ENCODE measurements at regions not wholly inside any gene's neighbourhood (a gene's known extent, or its start where the extent isn't known, plus 50 kb on each side); places are given as distances from the start of the nearest gene placed in this dataset.

DNA sequence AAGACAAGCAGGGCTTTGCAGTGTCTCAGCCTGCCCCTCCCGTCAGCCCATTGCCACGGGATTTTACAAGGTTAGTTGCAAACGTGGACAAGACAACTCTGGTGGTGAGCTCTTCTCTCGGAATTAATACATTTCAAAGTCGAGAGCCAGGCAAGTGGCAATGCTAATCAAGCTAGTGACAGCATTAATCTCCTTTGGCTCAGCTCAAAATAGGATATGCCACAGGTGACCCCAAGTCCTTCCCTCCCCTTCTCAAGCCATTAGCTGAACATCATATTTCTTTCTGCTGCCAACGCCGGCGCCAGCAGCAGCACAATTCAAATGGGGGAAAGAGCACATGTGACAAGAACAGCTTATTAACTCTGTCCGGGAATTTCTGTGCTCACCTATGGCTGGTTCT, 190.1 kb downstream of the ATPSCKMT start:
- Histone ChIP-seq H3K27me3 (replicated peaks in 1 of 7) (peaks cover 0 to 6% (median 0%) of the 10 kb centered on the region in 7 donors), H3K9me3 (no peaks in the 10 kb centered on the region), H3K27ac (no peak overlapping the region), H3K4me1 (no peaks in the 10 kb centered on the region), H3K4me3 (no peak overlapping the region), H3K36me3 (no peaks in the 10 kb centered on the region)
- intact Hi-C loops (cut with DNase I; ENCODE audit: low total_unique reads), result no loop called here
- DNase-seq, result no peak
- WGBS, 5 donors, result 67 to 75% (median 70%) methylated on average over 9 of the region's 9 CpGs
- TF ChIP-seq, protein P1, sequence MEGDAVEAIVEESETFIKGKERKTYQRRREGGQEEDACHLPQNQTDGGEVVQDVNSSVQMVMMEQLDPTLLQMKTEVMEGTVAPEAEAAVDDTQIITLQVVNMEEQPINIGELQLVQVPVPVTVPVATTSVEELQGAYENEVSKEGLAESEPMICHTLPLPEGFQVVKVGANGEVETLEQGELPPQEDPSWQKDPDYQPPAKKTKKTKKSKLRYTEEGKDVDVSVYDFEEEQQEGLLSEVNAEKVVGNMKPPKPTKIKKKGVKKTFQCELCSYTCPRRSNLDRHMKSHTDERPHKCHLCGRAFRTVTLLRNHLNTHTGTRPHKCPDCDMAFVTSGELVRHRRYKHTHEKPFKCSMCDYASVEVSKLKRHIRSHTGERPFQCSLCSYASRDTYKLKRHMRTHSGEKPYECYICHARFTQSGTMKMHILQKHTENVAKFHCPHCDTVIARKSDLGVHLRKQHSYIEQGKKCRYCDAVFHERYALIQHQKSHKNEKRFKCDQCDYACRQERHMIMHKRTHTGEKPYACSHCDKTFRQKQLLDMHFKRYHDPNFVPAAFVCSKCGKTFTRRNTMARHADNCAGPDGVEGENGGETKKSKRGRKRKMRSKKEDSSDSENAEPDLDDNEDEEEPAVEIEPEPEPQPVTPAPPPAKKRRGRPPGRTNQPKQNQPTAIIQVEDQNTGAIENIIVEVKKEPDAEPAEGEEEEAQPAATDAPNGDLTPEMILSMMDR (IDR thresholded peaks at IDR 0.05 in 8 of 11, conservative IDR thresholded peaks at IDR 0.05 in 3 of 11), result no peak
- no peak for TF ChIP-seq POLR2AphosphoS5 (IDR thresholded peaks at IDR 0.05)
- no peak for TF ChIP-seq POLR2A (IDR thresholded peaks at IDR 0.05)

DNA sequence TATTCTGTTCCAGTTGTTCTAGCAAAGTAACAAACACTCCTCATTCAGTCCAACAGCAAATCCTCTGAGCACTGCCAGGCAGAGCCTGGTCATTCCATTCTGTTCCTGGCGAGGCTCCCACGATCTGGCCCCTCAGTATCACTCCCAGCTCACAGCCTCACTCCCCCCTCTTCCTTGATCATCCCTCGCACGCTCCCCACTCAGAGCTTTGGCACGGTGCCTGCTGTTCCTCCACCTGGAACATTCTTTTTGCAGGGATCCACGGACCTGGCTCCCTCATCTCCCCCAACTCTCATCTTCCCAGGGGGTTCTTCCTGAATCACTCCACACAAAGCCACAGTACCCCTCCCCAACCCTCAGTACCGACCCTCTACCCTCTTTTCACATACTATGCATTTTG, 192.3 kb downstream of the ATPSCKMT start:
- 63 to 75% (median 69%) methylated on average over 7 of the region's 7 CpGs for WGBS, 5 donors
- H3K4me3 ChIP-seq, result no peak overlapping the region
- peaks cover 3 to 17% (median 9%) of the 10 kb centered on the region in 8 donors for H3K9me3 ChIP-seq
- no peaks in the 10 kb centered on the region for H3K4me1 ChIP-seq
- H3K27ac ChIP-seq, result no peak overlapping the region
- DNase-seq, result no peak
- H3K36me3 ChIP-seq, result no peaks in the 10 kb centered on the region
- intact Hi-C loops (cut with DNase I; ENCODE audit: low total_unique reads), result no loop called here
- peaks cover 0 to 6% (median 0%) of the 10 kb centered on the region in 7 donors for H3K27me3 ChIP-seq (replicated peaks in 1 of 7)
- TF ChIP-seq POLR2AphosphoS5 (IDR thresholded peaks at IDR 0.05), result no peak
- no peak for TF ChIP-seq POLR2A (IDR thresholded peaks at IDR 0.05)
- TF ChIP-seq, protein P1 (IDR thresholded peaks at IDR 0.05 in 8 of 11, conservative IDR thresholded peaks at IDR 0.05 in 3 of 11), result no peak

DNA sequence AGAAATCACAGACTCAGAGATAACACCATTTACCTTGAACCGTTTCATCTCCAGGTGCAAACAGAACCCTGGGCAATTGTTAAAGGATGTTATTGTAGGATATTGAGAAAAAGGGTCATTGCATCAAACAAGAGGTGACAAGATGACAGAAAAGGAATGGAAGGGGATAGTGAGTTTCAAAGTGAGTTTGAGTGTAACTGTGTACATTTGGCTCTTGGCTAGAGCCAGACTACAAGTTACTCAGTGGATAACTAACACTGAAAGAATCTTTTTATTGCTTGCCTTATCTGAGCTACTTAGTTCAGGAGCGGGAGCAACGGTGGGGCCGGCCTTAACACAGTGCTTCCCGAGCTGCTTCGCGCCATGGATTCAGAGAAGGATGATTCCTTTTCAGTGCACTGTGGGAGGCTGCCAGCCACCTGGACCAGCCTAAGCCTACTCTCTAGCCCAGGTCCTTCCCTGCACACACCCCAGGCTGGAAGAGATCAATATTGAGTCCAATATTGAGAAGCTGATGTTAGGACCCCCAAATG, 193.4 kb downstream of the ATPSCKMT start:
- intact Hi-C loops (cut with DNase I; ENCODE audit: low total_unique reads), result no loop called here
- Histone ChIP-seq H3K27me3 (replicated peaks in 1 of 7) (peaks cover 0 to 6% (median 0%) of the 10 kb centered on the region in 7 donors), H3K4me1 (no peaks in the 10 kb centered on the region), H3K36me3 (no peaks in the 10 kb centered on the region), H3K9me3 (peaks cover 8 to 27% (median 20%) of the 10 kb centered on the region in 8 donors), H3K4me3 (no peak overlapping the region), H3K27ac (no peak overlapping the region)
- TF ChIP-seq, protein P1 (IDR thresholded peaks at IDR 0.05 in 8 of 11, conservative IDR thresholded peaks at IDR 0.05 in 3 of 11), result no peak
- TF ChIP-seq POLR2A (IDR thresholded peaks at IDR 0.05) (no peak), POLR2AphosphoS5 (IDR thresholded peaks at IDR 0.05) (no peak)
- no peak for DNase-seq
- WGBS, 5 donors, result 54 to 75% (median 61%) methylated on average over 7 of the region's 7 CpGs

DNA sequence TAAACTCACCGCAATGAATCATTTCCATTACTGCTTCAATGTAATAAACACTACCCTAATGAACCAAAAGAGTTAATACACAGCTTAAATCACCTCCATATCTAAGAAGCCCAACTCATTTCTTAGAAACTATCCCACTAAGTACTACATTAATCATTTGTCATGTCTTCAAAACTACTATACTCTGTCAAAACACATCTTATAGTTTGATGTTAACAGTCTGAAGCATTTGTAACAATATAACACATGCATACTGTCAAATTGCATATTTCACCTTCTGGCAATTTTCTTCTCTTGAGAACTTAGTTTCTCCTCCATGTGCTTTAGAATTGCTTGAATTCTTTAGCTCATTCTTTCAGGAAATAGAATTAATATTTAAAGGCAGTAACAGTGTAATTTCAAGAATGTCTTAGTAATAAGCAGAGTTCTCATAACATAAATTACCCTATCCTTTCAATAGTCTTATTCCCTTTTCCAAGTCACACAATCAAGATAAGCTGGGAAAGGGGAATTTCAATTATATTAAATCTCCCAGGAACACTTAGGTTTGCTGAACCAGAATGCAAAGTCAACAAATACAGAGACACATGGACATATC, 199.7 kb downstream of the ATPSCKMT start:
- no peak for TF ChIP-seq POLR2A (IDR thresholded peaks at IDR 0.05)
- TF ChIP-seq, protein P1 (IDR thresholded peaks at IDR 0.05 in 8 of 11, conservative IDR thresholded peaks at IDR 0.05 in 3 of 11), result no peak
- no peak for TF ChIP-seq POLR2AphosphoS5 (IDR thresholded peaks at IDR 0.05)
- H3K27me3 ChIP-seq (replicated peaks in 1 of 7), result no peaks in the 10 kb centered on the region
- intact Hi-C loops (cut with DNase I; ENCODE audit: low total_unique reads), result no loop called here
- no peaks in the 10 kb centered on the region for H3K4me1 ChIP-seq
- no peak overlapping the region for H3K4me3 ChIP-seq
- peaks cover 8 to 38% (median 30%) of the 10 kb centered on the region in 8 donors for H3K9me3 ChIP-seq
- no peaks in the 10 kb centered on the region for H3K36me3 ChIP-seq
- DNase-seq, result no peak
- no peak overlapping the region for H3K27ac ChIP-seq
- 78 to 90% (median 84%) methylated on average over 1 of the region's 1 CpG for WGBS, 5 donors
